T-helper 2 cell treated with Interferon-gamma antibody and Interleukin-4, amounts not matched to agents 100 ng/mL and 5 ng/mL, for 36 hours (primary cell): ENCODE measurements at regions not wholly inside any gene's neighbourhood (a gene's known extent, or its start where the extent isn't known, plus 50 kb on each side); places are given as distances from the start of the nearest gene placed in this dataset.
"Not testable (repeated sequence)": the region's sequence is repeated elsewhere in the genome, so short reads cannot be mapped to it uniquely, and the experiment has no call there.

Source experiments
- intact Hi-C: fragments of 100-400 bp; cut with micrococcal nuclease; formaldehyde crosslinking; loops from one replicate; pipeline ENCODE4 v1.15.1; 2023

- intact Hi-C loops, result no loop called here
Observed at GRCh38 chr4:160021870-160022269, 919.0 kb downstream of the RAPGEF2 start.

DNA sequence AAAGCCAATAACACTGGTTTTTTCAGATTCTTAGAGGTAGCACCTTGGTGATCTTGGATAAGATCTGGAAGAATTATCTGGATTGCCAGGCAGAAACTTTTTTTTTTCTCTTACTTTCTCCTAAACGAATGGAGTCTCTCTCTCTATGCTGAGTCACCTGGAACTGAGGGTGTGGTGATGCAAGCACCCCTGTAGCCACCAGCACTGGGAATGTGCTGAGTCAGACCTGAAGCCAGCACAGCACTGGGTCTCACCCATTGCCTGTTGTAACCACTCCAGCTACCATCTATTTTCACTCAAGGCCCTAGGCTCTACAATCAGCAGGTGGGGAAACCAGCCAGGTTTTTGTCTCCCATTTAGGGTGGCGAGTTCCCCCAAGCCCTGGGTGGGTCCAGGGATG is 923.8 kb downstream of the RAPGEF2 start:
- intact Hi-C loops, result no loop called here

DNA sequence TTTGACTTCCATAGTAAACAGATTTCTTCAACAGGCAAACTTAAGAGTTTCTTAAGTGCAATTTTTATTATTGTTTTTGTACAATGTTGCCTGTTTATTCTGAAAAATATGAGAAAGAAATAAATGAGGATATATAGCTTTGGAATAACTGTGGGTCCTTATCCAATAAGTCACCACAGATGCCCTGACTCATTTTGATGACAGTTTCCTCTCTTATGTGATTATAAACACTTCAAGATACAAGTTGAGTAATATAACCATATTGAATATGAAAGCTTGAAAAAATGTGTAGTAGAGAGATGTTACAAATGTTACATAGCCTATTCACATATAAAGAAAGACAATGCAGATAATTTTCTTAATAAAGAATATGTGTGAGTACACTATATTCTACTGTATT is 931.6 kb downstream of the RAPGEF2 start:
- intact Hi-C loops, result no loop called here

- intact Hi-C loops, result no loop called here
Observed at GRCh38 chr4:160038615-160039014, 935.7 kb downstream of the RAPGEF2 start.

- intact Hi-C loops, result no loop called here
Observed at GRCh38 chr4:160044693-160045092, 941.8 kb downstream of the RAPGEF2 start.

- intact Hi-C loops, result no loop called here
Observed at GRCh38 chr4:160082432-160083207, 979.7 kb downstream of the RAPGEF2 start.

- intact Hi-C loops, result no loop called here
Observed at GRCh38 chr4:160091631-160092030, 988.8 kb downstream of the RAPGEF2 start.

- intact Hi-C loops, result no loop called here
Observed at GRCh38 chr4:160100316-160100715, 997.4 kb downstream of the RAPGEF2 start.

DNA sequence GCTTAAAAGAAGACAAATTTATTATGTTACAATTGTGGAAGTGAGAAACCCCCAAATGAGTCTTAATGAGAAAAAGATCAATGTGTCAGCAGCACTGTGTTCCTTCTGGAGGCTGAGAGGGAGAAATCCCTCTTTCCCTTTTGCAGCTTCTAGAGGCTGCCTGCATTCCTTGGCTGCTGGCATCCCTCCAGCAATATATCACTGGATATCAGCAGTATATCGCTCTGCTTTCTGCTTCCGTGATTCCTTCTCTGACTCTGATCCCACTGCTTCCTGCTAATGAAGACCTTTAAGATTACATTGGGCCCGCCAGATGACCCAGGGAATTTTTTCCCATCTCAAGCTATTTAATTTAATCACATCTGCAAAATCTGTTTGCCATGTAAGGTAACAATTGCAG is 1008.0 kb downstream of the RAPGEF2 start:
- intact Hi-C loops, result no loop called here

GRCh38 chr4:160117686-160118085 is 1014.8 kb downstream of the RAPGEF2 start:
- intact Hi-C loops, result no loop called here

- intact Hi-C loops, result not testable (repeated sequence)
Observed at GRCh38 chr4:160125576-160126287, 1022.9 kb downstream of the RAPGEF2 start.

DNA sequence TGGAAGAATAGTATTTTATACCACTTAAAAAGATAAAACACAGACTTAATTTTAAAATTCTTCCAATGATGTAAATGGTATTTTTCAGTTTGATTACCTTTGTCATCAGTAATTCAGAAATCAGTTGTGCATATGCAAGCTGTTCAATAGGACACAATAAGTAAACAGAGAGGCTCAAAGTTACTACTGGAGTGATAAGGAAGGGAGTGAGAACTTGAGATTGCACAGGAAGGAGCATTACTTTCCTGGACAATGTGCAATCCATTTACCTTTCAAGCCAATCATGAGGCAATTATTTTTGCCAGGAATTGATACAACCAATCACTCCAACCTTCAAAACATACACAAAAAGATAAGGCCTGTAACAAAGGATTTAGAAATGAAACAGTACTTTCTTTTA is 1024.3 kb downstream of the RAPGEF2 start:
- intact Hi-C loops, result no loop called here

DNA sequence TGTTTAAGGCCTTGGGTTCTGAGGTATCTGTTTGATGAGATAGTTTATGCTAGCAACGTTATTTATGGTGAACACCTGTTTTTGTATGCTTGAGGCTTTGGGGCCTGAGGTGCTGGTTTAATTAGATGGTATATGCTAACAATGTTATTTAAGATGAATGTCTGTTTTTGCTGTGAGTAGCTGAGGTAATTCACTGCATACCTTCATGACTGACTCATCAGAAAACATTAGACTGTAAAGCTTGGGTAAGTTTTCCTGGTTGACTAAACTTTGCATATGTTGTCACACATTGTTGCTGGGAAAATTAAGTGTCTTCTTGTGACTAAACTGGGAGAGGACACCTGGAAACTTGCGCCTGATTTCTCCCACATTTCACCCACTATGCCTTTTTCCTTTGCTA is 1026.6 kb downstream of the RAPGEF2 start:
- intact Hi-C loops, result no loop called here

- intact Hi-C loops, result no loop called here
Observed at GRCh38 chr4:160136021-160136420, 1033.1 kb downstream of the RAPGEF2 start.

DNA sequence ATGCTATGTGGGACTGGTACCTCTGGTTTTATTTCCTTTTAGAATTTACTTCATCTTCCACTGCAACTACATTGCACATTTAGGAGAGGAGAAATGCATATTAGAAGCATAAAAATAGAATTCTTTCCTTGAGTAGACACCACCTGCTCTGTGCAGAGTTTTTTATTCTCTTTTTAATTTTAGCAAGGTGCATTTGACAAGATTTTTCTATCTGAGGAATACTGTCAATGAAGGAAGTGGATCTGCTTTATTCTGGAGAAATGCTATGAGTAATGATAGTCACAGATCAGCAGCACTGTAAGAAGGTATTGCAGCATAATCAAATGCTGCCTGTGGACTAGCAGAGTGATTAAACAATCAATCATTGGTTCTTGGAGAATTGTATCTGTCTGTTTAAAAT is 1038.3 kb downstream of the RAPGEF2 start:
- intact Hi-C loops, result no loop called here

- intact Hi-C loops, result no loop called here
Observed at GRCh38 chr4:160142579-160142978, 1039.7 kb downstream of the RAPGEF2 start.

- intact Hi-C loops, result no loop called here
Observed at GRCh38 chr4:160143574-160143973, 1040.7 kb downstream of the RAPGEF2 start.

GRCh38 chr4:160159457-160159856 is 1056.6 kb downstream of the RAPGEF2 start:
- intact Hi-C loops, result no loop called here

DNA sequence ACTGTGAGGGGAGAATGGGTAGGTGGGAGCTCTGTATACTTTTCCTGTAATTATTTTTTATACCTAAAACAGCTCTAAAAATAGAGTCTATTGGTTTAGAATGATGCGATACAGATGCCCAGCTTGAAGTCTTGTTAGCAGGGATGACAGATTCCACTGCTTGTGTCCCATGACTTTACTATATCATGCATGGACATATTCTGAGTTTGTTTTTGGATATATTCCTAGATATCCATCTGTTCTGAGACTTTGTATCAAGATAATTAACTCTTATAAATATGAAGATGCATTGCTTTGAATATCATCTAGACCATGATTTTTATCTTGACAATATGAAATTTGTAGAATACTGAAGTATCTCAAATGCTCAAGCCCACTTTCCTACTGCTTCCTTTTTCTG is 1058.1 kb downstream of the RAPGEF2 start:
- intact Hi-C loops, result no loop called here

GRCh38 chr4:160175064-160175643 is 1072.3 kb downstream of the RAPGEF2 start:
- intact Hi-C loops, result no loop called here

GRCh38 chr4:160180211-160180610 is 1077.3 kb downstream of the RAPGEF2 start:
- intact Hi-C loops, result no loop called here

GRCh38 chr4:160182727-160183126 is 1079.8 kb downstream of the RAPGEF2 start:
- intact Hi-C loops, result no loop called here

DNA sequence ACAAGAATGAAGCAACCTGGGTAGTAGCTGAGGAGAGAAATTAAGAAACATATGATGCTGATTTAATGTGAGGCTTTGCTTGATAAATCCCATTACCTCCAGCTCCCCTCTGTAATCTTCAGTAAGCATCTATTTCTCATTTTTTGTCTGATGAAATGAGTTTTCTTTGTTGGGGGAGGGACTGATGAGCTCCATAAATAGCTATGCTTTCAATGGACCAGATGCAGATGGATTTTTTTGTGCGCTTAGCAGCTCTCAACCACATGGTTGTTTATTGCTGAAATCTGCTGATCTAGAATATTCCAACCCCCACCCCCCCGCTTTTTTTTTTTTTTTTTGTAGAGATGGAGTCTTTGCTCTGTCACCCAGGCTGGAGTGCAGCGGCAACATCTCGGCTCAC is 1082.0 kb downstream of the RAPGEF2 start:
- intact Hi-C loops, result no loop called here
